ENCODE measurements at regions not wholly inside any gene's neighbourhood (a gene's known extent, or its start where the extent isn't known, plus 50 kb on each side); places are given as distances from the start of the nearest gene placed in this dataset.

DNA sequence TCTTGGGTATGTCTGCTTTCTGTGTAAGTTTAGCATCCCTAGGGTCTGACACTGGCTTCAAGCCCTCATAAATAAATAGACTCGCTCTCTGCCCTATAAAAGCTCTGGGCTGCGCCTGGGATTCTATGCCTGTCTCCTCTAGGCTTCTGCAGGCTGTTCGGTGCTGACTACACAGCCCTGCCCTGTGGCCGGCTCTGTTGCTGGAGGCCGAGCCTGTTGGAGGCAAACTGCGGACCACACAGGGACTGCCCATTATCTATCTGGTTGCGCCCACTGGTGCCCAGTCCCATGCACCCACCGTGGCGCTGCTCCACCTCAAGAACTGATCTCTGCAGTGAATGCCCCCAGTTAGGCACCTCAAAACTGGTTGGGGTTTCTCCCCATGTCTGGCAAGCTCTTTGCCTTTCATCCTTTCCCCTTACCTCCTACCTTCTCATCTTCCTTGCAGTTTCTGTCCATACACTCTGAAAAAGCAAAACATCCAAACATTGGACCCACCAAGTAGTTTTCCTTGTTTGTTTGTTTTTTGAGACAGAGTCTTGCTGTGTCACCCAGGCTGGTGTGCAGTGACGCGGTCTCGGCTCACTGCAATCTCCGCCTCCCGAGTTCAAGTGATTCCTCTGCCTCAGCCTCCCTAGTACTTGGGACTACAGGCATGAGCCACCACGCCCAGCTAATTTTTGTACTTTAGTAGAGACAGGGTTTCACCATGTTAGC is 207.2 kb downstream of the ERCC6L2 start:
- TF ChIP-seq, protein P1, sequence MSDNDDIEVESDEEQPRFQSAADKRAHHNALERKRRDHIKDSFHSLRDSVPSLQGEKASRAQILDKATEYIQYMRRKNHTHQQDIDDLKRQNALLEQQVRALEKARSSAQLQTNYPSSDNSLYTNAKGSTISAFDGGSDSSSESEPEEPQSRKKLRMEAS (IDR thresholded peaks at IDR 0.05; ENCODE audit: insufficient read depth, insufficient read length): no peak
- TF ChIP-seq POLR2A (IDR thresholded peaks at IDR 0.05; ENCODE audit: low read depth, low read length) (no peak), POLR2AphosphoS5 (IDR thresholded peaks at IDR 0.05; ENCODE audit: insufficient read depth, low read depth, low read length) (no peak), FOS (IDR thresholded peaks at IDR 0.05; ENCODE audit: borderline replicate concordance, insufficient read depth, low read length) (no peak), GATA2 (IDR thresholded peaks at IDR 0.05; ENCODE audit: insufficient read depth, insufficient read length, low read depth, low read length) (no peak)
- TF ChIP-seq, protein P2, sequence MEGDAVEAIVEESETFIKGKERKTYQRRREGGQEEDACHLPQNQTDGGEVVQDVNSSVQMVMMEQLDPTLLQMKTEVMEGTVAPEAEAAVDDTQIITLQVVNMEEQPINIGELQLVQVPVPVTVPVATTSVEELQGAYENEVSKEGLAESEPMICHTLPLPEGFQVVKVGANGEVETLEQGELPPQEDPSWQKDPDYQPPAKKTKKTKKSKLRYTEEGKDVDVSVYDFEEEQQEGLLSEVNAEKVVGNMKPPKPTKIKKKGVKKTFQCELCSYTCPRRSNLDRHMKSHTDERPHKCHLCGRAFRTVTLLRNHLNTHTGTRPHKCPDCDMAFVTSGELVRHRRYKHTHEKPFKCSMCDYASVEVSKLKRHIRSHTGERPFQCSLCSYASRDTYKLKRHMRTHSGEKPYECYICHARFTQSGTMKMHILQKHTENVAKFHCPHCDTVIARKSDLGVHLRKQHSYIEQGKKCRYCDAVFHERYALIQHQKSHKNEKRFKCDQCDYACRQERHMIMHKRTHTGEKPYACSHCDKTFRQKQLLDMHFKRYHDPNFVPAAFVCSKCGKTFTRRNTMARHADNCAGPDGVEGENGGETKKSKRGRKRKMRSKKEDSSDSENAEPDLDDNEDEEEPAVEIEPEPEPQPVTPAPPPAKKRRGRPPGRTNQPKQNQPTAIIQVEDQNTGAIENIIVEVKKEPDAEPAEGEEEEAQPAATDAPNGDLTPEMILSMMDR (IDR thresholded peaks at IDR 0.05; ENCODE audit: extremely low read depth in 1 of 2, insufficient read depth in 1 of 2, low read depth in 1 of 2, low read length in 2 of 2): no peak

Data from endothelial cell of umbilical vein (primary cell).